Ovary (tissue), 3 donors: ENCODE measurements at regions not wholly inside any gene's neighbourhood (a gene's known extent, or its start where the extent isn't known, plus 50 kb on each side); places are given as distances from the start of the nearest gene placed in this dataset.
"Not testable (repeated sequence)": the region's sequence is repeated elsewhere in the genome, so short reads cannot be mapped to it uniquely, and the experiment has no call there.

Experiments used
- CTCF ChIP-seq, 3 donors: fragments of 450-650 bp in 2 of 3; fragments of 200-600 bp in 1 of 3; IDR thresholded peaks; one replicate each; pipeline versions ENCODE4 v1.5.1 to v1.8.0; 2016 to 2022; ENCODE audit warnings: antibody characterized with exemption in 3 of 3, mild to moderate bottlenecking in 1 of 3
- POLR2A ChIP-seq: fragments of 450-650 bp; IDR thresholded peaks from one replicate; pipeline ENCODE4 v1.6.1; 2017; ENCODE audit warnings: antibody characterized with exemption, mild to moderate bottlenecking, moderate library complexity
- donor health status: DM: no; HTN: no; CAD: no.

DNA sequence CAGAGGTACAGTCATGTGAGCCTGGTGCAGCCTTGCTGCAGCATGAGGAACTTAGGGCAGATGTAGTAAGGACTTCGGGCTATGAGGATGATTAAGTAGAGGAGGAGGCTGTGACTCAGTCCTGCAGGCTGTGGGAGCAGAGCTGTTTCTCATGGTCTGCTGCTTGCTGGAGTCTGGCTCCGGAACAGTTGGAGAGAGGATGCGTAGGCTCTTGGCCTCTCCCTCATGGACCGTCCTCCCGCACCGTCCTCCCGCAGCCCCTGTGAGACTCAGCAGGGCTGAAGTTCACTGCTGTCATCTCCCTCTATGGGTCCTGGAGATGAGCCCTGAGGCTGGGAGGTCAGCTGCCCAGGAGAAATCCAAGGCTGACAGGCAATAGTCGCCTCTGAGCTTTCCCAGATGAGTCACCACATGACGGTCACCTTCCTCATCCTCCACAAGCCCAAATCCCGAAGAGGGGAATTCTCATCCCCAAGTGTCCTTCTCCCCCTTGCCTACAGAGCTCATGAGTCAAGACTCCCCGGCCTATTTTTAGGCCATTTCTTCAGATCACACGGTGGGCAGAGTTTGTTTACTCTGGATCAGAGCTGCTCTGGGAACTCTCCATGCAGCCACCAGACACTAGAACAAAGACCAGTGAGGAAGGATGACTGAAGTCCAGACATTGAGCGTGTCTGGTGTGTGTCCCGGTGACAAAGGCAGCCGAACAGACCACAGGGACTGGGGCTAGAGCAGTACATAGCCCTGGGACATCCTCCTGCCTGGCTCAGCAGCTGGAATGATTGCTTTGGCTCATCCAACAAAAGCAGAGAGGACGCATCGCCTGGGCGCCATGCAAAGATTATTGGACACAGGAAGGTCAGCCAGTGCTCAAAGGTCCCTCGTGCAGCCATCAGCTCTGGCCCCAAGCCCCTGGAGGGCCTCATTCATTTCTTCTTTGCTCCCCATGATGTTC lies 134.5 kb downstream of the NPIPB11 start:
- TF ChIP-seq CTCF (IDR thresholded peaks at IDR 0.05); POLR2A: not testable (repeated sequence)
